ENCODE measurements at regions not wholly inside any gene's neighbourhood (a gene's known extent, or its start where the extent isn't known, plus 50 kb on each side); places are given as distances from the start of the nearest gene placed in this dataset.
A peak's percentile ranks its signal among the peaks of the same experiment; 100 is the strongest.

DNA sequence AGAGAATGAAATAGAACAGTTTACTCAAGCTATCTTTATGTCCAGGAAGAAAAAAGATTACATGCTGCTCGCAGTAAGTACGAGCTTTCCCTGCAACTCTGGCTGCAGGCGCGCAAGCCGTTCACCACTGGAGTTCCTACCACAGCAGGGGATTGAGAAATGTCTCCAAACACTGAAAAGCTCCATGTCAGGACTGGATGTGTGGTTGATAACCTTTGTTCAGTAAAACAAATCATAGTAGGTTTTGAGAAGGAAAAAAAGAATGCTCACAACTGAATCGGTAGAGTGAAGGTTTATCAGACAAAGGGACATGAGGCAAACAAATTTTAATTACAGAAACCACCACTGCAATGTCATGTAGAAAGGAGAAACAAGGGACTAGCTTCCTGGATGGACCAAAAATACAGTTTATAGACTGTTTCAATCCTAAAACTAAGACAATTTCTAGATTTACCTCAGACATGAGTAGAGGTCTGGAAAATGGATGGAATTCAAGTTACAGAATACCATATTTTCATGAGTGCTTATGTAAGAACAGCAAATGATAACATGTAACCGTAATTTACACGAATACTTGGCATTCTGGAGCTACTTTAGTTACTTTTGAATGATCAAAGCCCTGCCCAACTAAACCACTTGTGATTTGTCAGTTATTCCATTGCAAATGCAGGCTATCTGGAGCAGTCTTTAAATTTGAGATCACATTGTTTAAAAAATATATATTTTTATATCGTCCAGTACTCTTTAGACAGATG, 471.1 kb downstream of the SHQ1 start:
- no peak overlapping the region for H3K4me3 ChIP-seq (ENCODE audit: low read depth, low read length)
- H3K27me3 ChIP-seq (ENCODE audit: control insufficient read depth, insufficient read depth, low read length), result no peaks in the 10 kb centered on the region
- H3K9me3 ChIP-seq (ENCODE audit: control insufficient read depth, insufficient read depth, low read length), result no peaks in the 10 kb centered on the region
- peaks cover 5% of the 10 kb centered on the region for H3K36me3 ChIP-seq (ENCODE audit: control insufficient read depth, insufficient read depth, low read length)
- WGBS (ENCODE audit: insufficient coverage), result 69% methylated on average over 6 of the region's 9 CpGs
- H3K27ac ChIP-seq (ENCODE audit: low read depth, low read length), result no peak overlapping the region
- peak in 1 of 6 donors; percentile 33 for DNase-seq (ENCODE audit: low read depth in 4 of 6, low spot score in 6 of 6)
- H3K4me1 ChIP-seq (ENCODE audit: control insufficient read depth, insufficient read depth, low read length), result peaks cover 4% of the 10 kb centered on the region

DNA sequence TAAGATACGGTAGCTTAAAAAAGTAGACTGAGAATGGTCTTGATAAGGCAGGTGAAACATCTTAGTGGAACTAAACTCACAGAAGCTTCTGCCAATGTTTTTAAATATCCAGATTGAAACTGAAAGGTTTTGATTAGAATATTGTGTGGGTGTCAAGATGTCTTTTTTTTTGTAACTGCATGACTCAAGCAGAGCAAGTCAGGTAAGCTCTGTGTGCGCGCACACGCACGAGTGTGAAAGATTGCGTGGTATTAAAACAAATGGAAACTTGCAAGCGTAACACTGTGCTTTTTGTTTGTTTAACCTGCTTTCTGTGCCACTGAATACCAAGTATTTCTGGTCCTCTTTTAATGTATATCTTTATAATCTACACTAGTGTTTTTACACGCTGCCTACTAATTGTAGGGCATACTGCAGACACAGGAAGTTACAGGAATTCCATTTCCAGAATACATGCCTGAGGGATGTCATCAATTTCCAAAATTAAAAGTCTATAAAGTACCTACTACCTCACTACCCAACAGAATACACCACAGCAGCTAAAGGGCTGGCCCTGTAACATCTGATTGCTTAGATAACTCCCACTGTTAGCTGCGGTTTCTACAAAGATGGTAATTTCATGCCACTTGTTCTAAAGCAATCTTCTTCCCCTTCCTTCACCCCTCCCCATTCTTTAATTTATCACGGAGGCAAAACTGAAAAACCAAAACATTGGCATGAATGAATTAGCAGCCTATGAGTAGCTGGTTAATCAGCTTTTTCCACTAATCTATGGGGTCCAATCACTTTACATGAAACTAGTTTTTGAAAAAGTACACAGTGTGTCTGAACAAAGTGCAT, 472.8 kb downstream of the SHQ1 start:
- DNase-seq (ENCODE audit: low read depth in 4 of 6, low spot score in 6 of 6), result no peak
- Histone ChIP-seq H3K4me1 (ENCODE audit: control insufficient read depth, insufficient read depth, low read length) (peaks cover 6% of the 10 kb centered on the region), H3K9me3 (ENCODE audit: control insufficient read depth, insufficient read depth, low read length) (no peaks in the 10 kb centered on the region), H3K36me3 (ENCODE audit: control insufficient read depth, insufficient read depth, low read length) (peaks cover 5% of the 10 kb centered on the region), H3K4me3 (ENCODE audit: low read depth, low read length) (no peak overlapping the region), H3K27ac (ENCODE audit: low read depth, low read length) (no peak overlapping the region), H3K27me3 (ENCODE audit: control insufficient read depth, insufficient read depth, low read length) (no peaks in the 10 kb centered on the region)
- 89% methylated on average over 5 of the region's 10 CpGs for WGBS (ENCODE audit: insufficient coverage)

DNA sequence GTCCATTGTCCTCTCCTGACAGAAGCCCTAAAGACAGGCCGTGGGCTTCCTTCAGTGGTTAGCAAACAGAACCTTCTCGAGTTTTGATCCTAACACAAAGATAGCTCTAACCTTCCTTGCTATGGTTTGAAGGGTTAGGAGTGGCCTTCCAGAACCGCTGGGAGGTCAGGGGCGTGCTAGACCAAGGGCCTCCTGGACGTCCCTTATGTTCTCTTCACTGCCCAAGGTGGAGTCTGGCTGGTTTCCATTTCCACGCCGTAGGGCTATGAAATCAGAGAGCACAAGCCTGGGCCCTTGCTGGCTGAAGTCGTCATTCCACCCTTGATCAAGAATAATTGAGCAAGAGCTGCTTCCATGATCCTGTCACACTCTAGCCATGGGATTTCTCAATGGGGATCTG, 475.1 kb downstream of the SHQ1 start:
- peaks cover 11% of the 10 kb centered on the region for H3K4me1 ChIP-seq (ENCODE audit: control insufficient read depth, insufficient read depth, low read length)
- H3K27ac ChIP-seq (ENCODE audit: low read depth, low read length), result no peak overlapping the region
- DNase-seq (ENCODE audit: low read depth in 4 of 6, low spot score in 6 of 6), result no peak
- WGBS (ENCODE audit: insufficient coverage), result 91% methylated on average over 6 of the region's 8 CpGs
- peaks cover 1% of the 10 kb centered on the region for H3K36me3 ChIP-seq (ENCODE audit: control insufficient read depth, insufficient read depth, low read length)
- H3K27me3 ChIP-seq (ENCODE audit: control insufficient read depth, insufficient read depth, low read length), result no peaks in the 10 kb centered on the region
- H3K9me3 ChIP-seq (ENCODE audit: control insufficient read depth, insufficient read depth, low read length), result no peaks in the 10 kb centered on the region
- no peak overlapping the region for H3K4me3 ChIP-seq (ENCODE audit: low read depth, low read length)

GRCh38 chr3:72372161-72372560, 476.1 kb downstream of the SHQ1 start:
- WGBS (ENCODE audit: insufficient coverage), result 85% methylated on average over 3 of the region's 3 CpGs
- Histone ChIP-seq H3K27ac (ENCODE audit: low read depth, low read length) (no peak overlapping the region), H3K36me3 (ENCODE audit: control insufficient read depth, insufficient read depth, low read length) (no peaks in the 10 kb centered on the region), H3K27me3 (ENCODE audit: control insufficient read depth, insufficient read depth, low read length) (no peaks in the 10 kb centered on the region), H3K4me1 (ENCODE audit: control insufficient read depth, insufficient read depth, low read length) (peaks cover 11% of the 10 kb centered on the region), H3K9me3 (ENCODE audit: control insufficient read depth, insufficient read depth, low read length) (no peaks in the 10 kb centered on the region), H3K4me3 (ENCODE audit: low read depth, low read length) (no peak overlapping the region)
- DNase-seq (ENCODE audit: low read depth in 4 of 6, low spot score in 6 of 6), result no peak

- Histone ChIP-seq H3K27ac (ENCODE audit: low read depth, low read length) (no peak overlapping the region), H3K4me3 (ENCODE audit: low read depth, low read length) (no peak overlapping the region), H3K4me1 (ENCODE audit: control insufficient read depth, insufficient read depth, low read length) (peaks cover 11% of the 10 kb centered on the region), H3K9me3 (ENCODE audit: control insufficient read depth, insufficient read depth, low read length) (no peaks in the 10 kb centered on the region), H3K36me3 (ENCODE audit: control insufficient read depth, insufficient read depth, low read length) (no peaks in the 10 kb centered on the region), H3K27me3 (ENCODE audit: control insufficient read depth, insufficient read depth, low read length) (peaks cover 2% of the 10 kb centered on the region)
- DNase-seq (ENCODE audit: low read depth in 4 of 6, low spot score in 6 of 6), result no peak
- no CpG with 5 or more reads among the region's 7 CpGs for WGBS (ENCODE audit: insufficient coverage)
Measured at GRCh38 chr3:72371431-72371830, 476.8 kb downstream of the SHQ1 start.

DNA sequence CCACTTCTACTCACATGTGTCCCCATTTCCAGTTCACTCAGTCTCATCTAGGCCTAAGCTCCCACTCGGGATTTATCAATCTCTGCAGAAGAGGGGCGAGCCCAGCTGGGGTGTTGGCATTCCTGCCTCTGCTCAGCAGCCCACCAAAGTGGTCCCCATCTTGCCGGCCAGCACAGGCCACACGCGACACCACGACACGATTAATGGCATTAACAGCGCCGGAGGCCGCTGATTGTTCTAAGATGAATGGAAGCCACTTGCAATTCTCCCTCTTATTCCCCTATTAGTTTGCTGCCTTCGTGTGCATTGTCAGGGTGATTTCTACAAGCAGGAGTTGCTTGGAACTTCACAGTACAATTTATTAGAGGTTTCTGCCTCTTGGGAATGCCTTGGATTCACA, 477.3 kb downstream of the SHQ1 start:
- H3K4me1 ChIP-seq (ENCODE audit: control insufficient read depth, insufficient read depth, low read length), result peaks cover 11% of the 10 kb centered on the region
- no peak overlapping the region for H3K4me3 ChIP-seq (ENCODE audit: low read depth, low read length)
- DNase-seq (ENCODE audit: low read depth in 4 of 6, low spot score in 6 of 6), result peak in 1 of 6 donors; percentile 63
- WGBS (ENCODE audit: insufficient coverage), result 60% methylated on average over 10 of the region's 11 CpGs
- H3K36me3 ChIP-seq (ENCODE audit: control insufficient read depth, insufficient read depth, low read length), result no peaks in the 10 kb centered on the region
- H3K9me3 ChIP-seq (ENCODE audit: control insufficient read depth, insufficient read depth, low read length), result no peaks in the 10 kb centered on the region
- no peak overlapping the region for H3K27ac ChIP-seq (ENCODE audit: low read depth, low read length)
- H3K27me3 ChIP-seq (ENCODE audit: control insufficient read depth, insufficient read depth, low read length), result peaks cover 3% of the 10 kb centered on the region

DNA sequence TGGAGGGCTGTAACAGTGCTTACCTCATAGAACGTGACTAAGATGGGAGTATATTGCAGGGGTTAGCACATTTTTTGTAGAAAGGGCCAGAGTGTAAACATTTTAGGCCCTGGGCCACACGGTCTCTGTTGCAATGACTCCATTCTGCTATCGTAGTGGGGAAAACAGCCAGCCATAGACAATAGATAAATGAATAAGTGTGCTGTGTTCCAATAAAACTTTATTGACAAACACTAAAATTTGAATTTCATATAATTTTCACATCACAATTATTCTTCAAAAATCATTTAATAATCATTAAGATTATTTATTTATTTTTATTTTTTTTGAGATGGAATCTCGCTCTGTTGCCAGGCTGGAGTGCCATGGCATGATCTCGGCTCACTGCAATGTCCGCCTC, 478.6 kb downstream of the SHQ1 start:
- WGBS (ENCODE audit: insufficient coverage), result 100% methylated on average over 1 of the region's 6 CpGs
- no peak for DNase-seq (ENCODE audit: low read depth in 4 of 6, low spot score in 6 of 6)
- H3K9me3 ChIP-seq (ENCODE audit: control insufficient read depth, insufficient read depth, low read length), result no peaks in the 10 kb centered on the region

GRCh38 chr3:72368331-72368975, 479.8 kb downstream of the SHQ1 start:
- H3K27ac ChIP-seq (ENCODE audit: low read depth, low read length), result no peak overlapping the region
- peak in 2 of 6 donors; percentile 47 to 51 for DNase-seq (ENCODE audit: low read depth in 4 of 6, low spot score in 6 of 6)
- peaks cover 11% of the 10 kb centered on the region for H3K4me1 ChIP-seq (ENCODE audit: control insufficient read depth, insufficient read depth, low read length)
- H3K9me3 ChIP-seq (ENCODE audit: control insufficient read depth, insufficient read depth, low read length), result no peaks in the 10 kb centered on the region
- no peaks in the 10 kb centered on the region for H3K36me3 ChIP-seq (ENCODE audit: control insufficient read depth, insufficient read depth, low read length)
- 65% methylated on average over 12 of the region's 12 CpGs for WGBS (ENCODE audit: insufficient coverage)
- H3K27me3 ChIP-seq (ENCODE audit: control insufficient read depth, insufficient read depth, low read length), result peaks cover 3% of the 10 kb centered on the region
- no peak overlapping the region for H3K4me3 ChIP-seq (ENCODE audit: low read depth, low read length)

More for the DNA sequence above, 478.6 kb downstream of the SHQ1 start:
- peaks cover 3% of the 10 kb centered on the region for H3K27me3 ChIP-seq (ENCODE audit: control insufficient read depth, insufficient read depth, low read length)
- H3K27ac ChIP-seq (ENCODE audit: low read depth, low read length), result no peak overlapping the region
- no peak overlapping the region for H3K4me3 ChIP-seq (ENCODE audit: low read depth, low read length)
- H3K4me1 ChIP-seq (ENCODE audit: control insufficient read depth, insufficient read depth, low read length), result peaks cover 11% of the 10 kb centered on the region
- no peaks in the 10 kb centered on the region for H3K36me3 ChIP-seq (ENCODE audit: control insufficient read depth, insufficient read depth, low read length)

GRCh38 chr3:72361990-72362389, 486.3 kb downstream of the SHQ1 start:
- Histone ChIP-seq H3K27me3 (ENCODE audit: control insufficient read depth, insufficient read depth, low read length) (peaks cover 3% of the 10 kb centered on the region), H3K27ac (ENCODE audit: low read depth, low read length) (no peak overlapping the region)
- no CpG with 5 or more reads among the region's 2 CpGs for WGBS (ENCODE audit: insufficient coverage)

More at GRCh38 chr3:72361990-72362389, 486.3 kb downstream of the SHQ1 start:
- H3K9me3 ChIP-seq (ENCODE audit: control insufficient read depth, insufficient read depth, low read length), result no peaks in the 10 kb centered on the region
- no peaks in the 10 kb centered on the region for H3K36me3 ChIP-seq (ENCODE audit: control insufficient read depth, insufficient read depth, low read length)
- H3K4me1 ChIP-seq (ENCODE audit: control insufficient read depth, insufficient read depth, low read length), result no peaks in the 10 kb centered on the region
- DNase-seq (ENCODE audit: low read depth in 4 of 6, low spot score in 6 of 6), result no peak
- H3K4me3 ChIP-seq (ENCODE audit: low read depth, low read length), result no peak overlapping the region
